HepG2 (cell line): ENCODE measurements at regions not wholly inside any gene's neighbourhood (a gene's known extent, or its start where the extent isn't known, plus 50 kb on each side); places are given as distances from the start of the nearest gene placed in this dataset.

Experiments
- ATAC-seq: fragments of 200-7000 bp; cut with Tn5 transposase; 3 replicates; pipeline ENCODE4 v1.9.1; 2020; ENCODE audit warnings: mild to moderate bottlenecking, moderate library complexity
- BruUV-seq: library from RNA; stranded (reverse); fragments of 400-500 nt; replicated peaks from 2 replicates; lab custom pipeline; 2021; lab: Mats Ljungman, UMichigan
- CTCF ChIA-PET: fragments of 300-600 bp; formaldehyde crosslinking; extraction: SDS; loops from one replicate; lab custom pipeline; 2021; ENCODE audit warnings: low total read pairs, inconsistent platforms, low intra/inter-chr PET ratio; lab: Yijun Ruan, JAX
- POLR2A ChIA-PET: fragments of 350-600 bp; sonication (Branson Sonifier 250); formaldehyde crosslinking; loops from one replicate; lab custom pipeline; 2020; ENCODE audit warnings: antibody characterized with exemption, inconsistent platforms; lab: Yijun Ruan, JAX
- DNase-seq: peaks from one replicate; pipeline ENCODE4 v3.0.0-alpha.2; 2015; ENCODE audit warnings: low spot score
- FAIRE-seq: peaks from 3 replicates; lab custom pipeline; 2011; peaks lifted over from hg19 to GRCh38; lab: Jason Lieb, UNC
- H2AFZ ChIP-seq: one replicate; pipeline ENCODE4 v1.6.1; 2011; ENCODE audit warnings: low read length, inconsistent platforms
- H3K27ac ChIP-seq: fragments of 300-600 bp; 3 replicates; pipeline ENCODE4 v1.8.0; 2011; ENCODE audit warnings: mixed run types, mild to moderate bottlenecking, mixed read lengths, low read length, inconsistent platforms; ENCODE audit not compliant: insufficient read depth; ENCODE audit errors: extremely low read length
- H3K27me3 ChIP-seq, 2 experiments: fragments of 200-600 bp in 1 of 2; 2 replicates in 1 of 2; 3 replicates in 1 of 2; pipeline versions ENCODE4 v1.6.0 to v1.8.0; 2011; ENCODE audit warnings: low read length in 2 of 2, mild to moderate bottlenecking in 2 of 2, moderate library complexity in 2 of 2, inconsistent platforms in 1 of 2; ENCODE audit not compliant: insufficient read depth in 2 of 2, control insufficient read depth in 1 of 2
- H3K36me3 ChIP-seq, 2 experiments: fragments of 200-600 bp in 1 of 2; replicated peaks in 1 of 2; 2 replicates in 1 of 2; 3 replicates in 1 of 2; pipeline versions ENCODE4 v1.5.1 to v1.8.0; 2011; ENCODE audit warnings: low read length in 2 of 2, inconsistent platforms in 1 of 2; ENCODE audit not compliant: insufficient read depth in 2 of 2, control insufficient read depth in 1 of 2
- H3K4me1 ChIP-seq: 2 replicates; pipeline ENCODE4 v1.5.1; 2012; ENCODE audit warnings: low read length, inconsistent platforms; ENCODE audit not compliant: insufficient read depth
- H3K4me2 ChIP-seq: 2 replicates; pipeline ENCODE4 v1.6.0; 2011; ENCODE audit warnings: low read depth, low read length, inconsistent platforms
- H3K4me3 ChIP-seq, 3 experiments: fragments of 200-600 bp in 1 of 3; sonication (generic), shearing (Covaris generic) in 1 of 3; replicated peaks in 1 of 3; 2 replicates each; pipeline ENCODE4 v1.5.1; 2011 to 2016; ENCODE audit warnings: low read length in 3 of 3, inconsistent platforms in 2 of 3, low read depth in 2 of 3, mild to moderate bottlenecking in 2 of 3, control low read depth in 1 of 3, mixed read lengths in 1 of 3; ENCODE audit not compliant: insufficient read depth in 1 of 3
- H3K79me2 ChIP-seq: one replicate; pipeline ENCODE4 v1.6.1; 2011; ENCODE audit warnings: low read length, inconsistent platforms; ENCODE audit not compliant: insufficient read depth
- H3K9ac ChIP-seq: 2 replicates; pipeline ENCODE4 v1.6.0; 2011; ENCODE audit warnings: mild to moderate bottlenecking, low read depth, low read length, inconsistent platforms; ENCODE audit not compliant: insufficient read depth
- H3K9me3 ChIP-seq: 2 replicates; pipeline ENCODE4 v1.5.1; 2012; ENCODE audit warnings: mild to moderate bottlenecking, low read length
- H4K20me1 ChIP-seq: 2 replicates; pipeline ENCODE4 v1.6.0; 2011; ENCODE audit warnings: inconsistent platforms, mild to moderate bottlenecking, low read length, moderate library complexity; ENCODE audit not compliant: insufficient read depth
- ARHGAP35 ChIP-seq: sonication (generic); formaldehyde crosslinking; IDR thresholded peaks from 2 replicates; pipeline ENCODE4 v1.9.0; 2022; ENCODE audit warnings: mild to moderate bottlenecking, inconsistent platforms, moderate library complexity, missing genetic modification reagents, borderline replicate concordance
- DMAP1 ChIP-seq: IDR thresholded peaks from 2 replicates; pipeline ENCODE4 v1.6.1; 2016
- DR1 ChIP-seq: sonication (generic); formaldehyde crosslinking; IDR thresholded peaks from 2 replicates; pipeline ENCODE4 v1.8.0; 2021; ENCODE audit warnings: mild to moderate bottlenecking, missing genetic modification reagents, inconsistent platforms
- HOXA3 ChIP-seq: sonication (generic); formaldehyde crosslinking; IDR thresholded peaks from 2 replicates; pipeline ENCODE4 v1.5.0; 2020; ENCODE audit warnings: missing genetic modification reagents
- MZF1 ChIP-seq: sonication (generic); formaldehyde crosslinking; IDR thresholded peaks from 2 replicates; pipeline ENCODE4 v1.8.1; 2023; ENCODE audit warnings: mild to moderate bottlenecking, missing genetic modification reagents, borderline replicate concordance
- RARA ChIP-seq: IDR thresholded peaks from 2 replicates; pipeline ENCODE4 v1.6.1; 2016; ENCODE audit warnings: missing genetic modification reagents, missing compliant biosample characterization
- SRY ChIP-seq: sonication (generic); formaldehyde crosslinking; IDR thresholded peaks from 2 replicates; pipeline ENCODE4 v1.8.0; 2022; ENCODE audit warnings: mild to moderate bottlenecking, missing genetic modification reagents
- THYN1 ChIP-seq: sonication (generic); formaldehyde crosslinking; IDR thresholded peaks from 2 replicates; pipeline ENCODE4 v1.8.1; 2023; ENCODE audit warnings: low read depth, mild to moderate bottlenecking, moderate library complexity, missing genetic modification reagents, borderline replicate concordance
- ZBTB25 ChIP-seq: IDR thresholded peaks from 2 replicates; pipeline ENCODE4 v1.6.1; 2018; ENCODE audit warnings: missing genetic modification reagents
- ZMYM3 ChIP-seq: sonication (generic); formaldehyde crosslinking; IDR thresholded peaks from 2 replicates; pipeline ENCODE4 v1.5.1; 2020; ENCODE audit warnings: mild to moderate bottlenecking, missing genetic modification reagents
- ZNF430 ChIP-seq: sonication (generic); formaldehyde crosslinking; IDR thresholded peaks from 2 replicates; pipeline ENCODE4 v1.9.0; 2021; ENCODE audit warnings: mild to moderate bottlenecking, missing genetic modification reagents
- ZNF44 ChIP-seq: sonication (generic); formaldehyde crosslinking; IDR thresholded peaks from 2 replicates; pipeline ENCODE4 v1.5.1; 2020; ENCODE audit warnings: mild to moderate bottlenecking, missing genetic modification reagents
- ZNF460 ChIP-seq: sonication (generic); formaldehyde crosslinking; IDR thresholded peaks from 2 replicates; pipeline ENCODE4 v1.5.1; 2020; ENCODE audit warnings: missing genetic modification reagents, mild to moderate bottlenecking, borderline replicate concordance
- ZNF713 ChIP-seq: sonication (generic); formaldehyde crosslinking; IDR thresholded peaks from 2 replicates; pipeline ENCODE4 v1.4.0; 2020; ENCODE audit warnings: mild to moderate bottlenecking, missing genetic modification reagents
- ZNF761 ChIP-seq: sonication (generic); formaldehyde crosslinking; conservative IDR thresholded peaks from 2 replicates; pipeline ENCODE4 v1.4.0; 2020; ENCODE audit warnings: mild to moderate bottlenecking, missing genetic modification reagents
- ZNF792 ChIP-seq: IDR thresholded peaks from 2 replicates; pipeline ENCODE4 v1.6.1; 2016
- ZNF83 ChIP-seq: sonication (generic); formaldehyde crosslinking; IDR thresholded peaks from 2 replicates; pipeline ENCODE4 v1.4.0; 2020; ENCODE audit warnings: missing genetic modification reagents, mild to moderate bottlenecking, borderline replicate concordance
- WGBS: methylation state at CpG from one replicate; pipeline ENCODE4 v1.1.6; 2017; ENCODE audit warnings: low lambda C conversion rate; 5-methylcytosine and 5-hydroxymethylcytosine counted together
- in situ Hi-C: cut with HindIII; loops from 2 replicates; pipeline ENCODE4 v1.10.0; 2017; ENCODE audit warnings: low pct_unique_long_range_greater_than_20kb; ENCODE audit not compliant: extremely low pct_ligation_motif_present
- intact Hi-C: fragments of 100-400 bp; cut with micrococcal nuclease; formaldehyde crosslinking; loops from one replicate; pipeline ENCODE4 v1.10.0; 2022; ENCODE audit not compliant: unreplicated experiment
- TF ChIP-seq, protein P1 (sequence below): sonication (generic); formaldehyde crosslinking; IDR thresholded peaks from 2 replicates; pipeline ENCODE4 v1.5.0; 2020; ENCODE audit warnings: mild to moderate bottlenecking, missing genetic modification reagents, borderline replicate concordance

DNA sequence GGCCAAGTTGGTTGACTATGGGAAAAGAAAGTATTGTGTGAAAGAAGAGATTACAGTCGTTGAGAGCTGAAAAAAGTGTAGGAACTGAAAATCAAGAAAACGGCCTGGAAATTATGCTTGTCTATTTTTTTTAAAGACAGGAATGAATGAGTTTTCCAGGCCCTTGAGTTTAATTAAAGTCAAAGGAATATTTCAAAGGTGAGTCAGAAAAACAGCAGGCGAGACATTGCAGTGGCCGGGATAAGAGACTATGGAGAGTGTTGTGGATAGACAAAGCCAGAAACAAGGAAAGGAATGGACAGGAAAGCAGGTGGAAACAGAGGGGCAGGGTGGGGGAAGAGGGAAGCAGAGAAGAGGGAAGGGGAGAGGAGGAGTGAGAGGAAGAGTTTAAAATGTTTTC is 275.1 kb upstream of the LRTM1 start:
- H3K4me2 ChIP-seq: no peak overlapping the region
- intact Hi-C loops (no loop called here), in situ Hi-C loops (no loop called here)
- no peak for DNase-seq
- TF ChIP-seq ZNF83 (CRISPR knock-in tag) (no peak), ZNF761 (CRISPR knock-in tag) (no peak), MZF1 (CRISPR knock-in tag) (no peak)
- FAIRE-seq: no peak
- POLR2A ChIA-PET: no interaction called here
- H3K9me3 ChIP-seq: no peaks in the 10 kb centered on the region
- no peaks in the 10 kb centered on the region for H3K79me2 ChIP-seq
- WGBS: 9% methylated on average over 4 of the region's 4 CpGs
- BruUV-seq: no TSS peak
- no peak overlapping the region for H3K4me3 ChIP-seq
- no peak for ATAC-seq
- no peaks in the 10 kb centered on the region for H3K27me3 ChIP-seq
- no peaks in the 10 kb centered on the region for H3K36me3 ChIP-seq
- no peak overlapping the region for H3K27ac ChIP-seq
- no peaks in the 10 kb centered on the region for H4K20me1 ChIP-seq
- H2AFZ ChIP-seq: no peak overlapping the region
- no peaks in the 10 kb centered on the region for H3K4me1 ChIP-seq
- no peak overlapping the region for H3K9ac ChIP-seq
- CTCF ChIA-PET: no interaction called here

DNA sequence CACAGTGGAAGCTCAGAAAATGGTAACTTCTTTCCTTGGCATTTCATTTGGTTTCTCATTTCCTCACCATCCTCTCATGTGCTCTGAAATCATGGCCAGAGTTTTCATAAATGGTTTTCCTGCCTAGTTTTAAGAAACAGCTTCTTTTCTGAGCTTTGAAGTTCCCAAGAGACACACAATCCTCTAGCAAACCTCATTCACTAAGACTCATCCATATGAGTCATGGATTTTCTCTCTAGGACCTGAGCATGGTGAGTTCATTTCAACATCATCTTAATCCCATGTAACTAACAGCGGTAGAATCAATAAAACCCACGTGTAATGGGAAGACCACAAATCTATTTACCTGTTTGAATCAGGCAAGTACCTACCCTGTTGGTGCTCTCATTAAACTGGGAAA is 274.5 kb upstream of the LRTM1 start:
- WGBS: 3% methylated on average over 2 of the region's 2 CpGs
- Histone ChIP-seq H3K9me3 (no peaks in the 10 kb centered on the region), H3K4me3 (no peak overlapping the region), H3K36me3 (no peaks in the 10 kb centered on the region), H3K4me1 (no peaks in the 10 kb centered on the region), H3K27me3 (no peaks in the 10 kb centered on the region), H3K4me2 (no peak overlapping the region), H3K9ac (no peak overlapping the region), H3K27ac (no peak overlapping the region), H3K79me2 (no peaks in the 10 kb centered on the region), H4K20me1 (no peaks in the 10 kb centered on the region), H2AFZ (no peak overlapping the region)
- no TSS peak for BruUV-seq
- TF ChIP-seq ZNF792 (CRISPR knock-in tag) (no peak), DR1 (CRISPR knock-in tag) (no peak), RARA (CRISPR knock-in tag) (no peak), ARHGAP35 (CRISPR knock-in tag) (no peak), DMAP1 (CRISPR knock-in tag) (no peak), HOXA3 (no peak), THYN1 (CRISPR knock-in tag) (no peak), ZMYM3 (CRISPR knock-in tag) (no peak), ZBTB25 (CRISPR knock-in tag) (no peak), ZNF430 (CRISPR knock-in tag) (no peak), ZNF44 (CRISPR knock-in tag) (no peak), ZNF713 (CRISPR knock-in tag) (no peak), ZNF460 (CRISPR knock-in tag) (no peak), SRY (CRISPR knock-in tag) (no peak)
- TF ChIP-seq, protein P1, sequence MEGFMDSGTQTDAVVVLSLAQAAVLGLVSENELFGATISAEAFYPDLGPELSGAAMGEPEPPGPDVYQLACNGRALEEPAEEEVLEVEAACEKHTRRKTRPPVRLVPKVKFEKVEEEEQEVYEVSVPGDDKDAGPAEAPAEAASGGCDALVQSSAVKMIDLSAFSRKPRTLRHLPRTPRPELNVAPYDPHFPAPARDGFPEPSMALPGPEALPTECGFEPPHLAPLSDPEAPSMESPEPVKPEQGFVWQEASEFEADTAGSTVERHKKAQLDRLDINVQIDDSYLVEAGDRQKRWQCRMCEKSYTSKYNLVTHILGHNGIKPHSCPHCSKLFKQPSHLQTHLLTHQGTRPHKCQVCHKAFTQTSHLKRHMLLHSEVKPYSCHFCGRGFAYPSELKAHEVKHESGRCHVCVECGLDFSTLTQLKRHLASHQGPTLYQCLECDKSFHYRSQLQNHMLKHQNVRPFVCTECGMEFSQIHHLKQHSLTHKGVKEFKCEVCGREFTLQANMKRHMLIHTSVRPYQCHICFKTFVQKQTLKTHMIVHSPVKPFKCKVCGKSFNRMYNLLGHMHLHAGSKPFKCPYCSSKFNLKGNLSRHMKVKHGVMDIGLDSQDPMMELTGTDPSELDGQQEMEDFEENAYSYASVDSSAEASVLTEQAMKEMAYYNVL (CRISPR knock-in tag): no peak
- in situ Hi-C loops (no loop called here), intact Hi-C loops (no loop called here)
- FAIRE-seq (no peak), ATAC-seq (no peak), DNase-seq (no peak)
- CTCF ChIA-PET: no interaction called here
- POLR2A ChIA-PET: no interaction called here
